Peyer's patch (tissue), 4 donors: ENCODE measurements at regions not wholly inside any gene's neighbourhood (a gene's known extent, or its start where the extent isn't known, plus 50 kb on each side); places are given as distances from the start of the nearest gene placed in this dataset.

Experiments
- CTCF ChIP-seq, 6 experiments: fragments of 450-650 bp in 4 of 6; fragments of 200-600 bp in 2 of 6; sonication (generic) in 1 of 6; IDR thresholded peaks; one replicate each; pipeline ENCODE4 v1.5.1; 2017 to 2019; ENCODE audit warnings: antibody characterized with exemption in 6 of 6, mild to moderate bottlenecking in 3 of 6, moderate library complexity in 1 of 6
- POLR2A ChIP-seq, 2 donors: fragments of 450-650 bp; IDR thresholded peaks; one replicate each; pipeline ENCODE4 v1.5.1; 2017; ENCODE audit warnings: antibody characterized with exemption in 2 of 2, mild to moderate bottlenecking in 2 of 2, moderate library complexity in 2 of 2

GRCh38 chr4:131258361-131258760, 1890.7 kb upstream of the PCDH10 start:
- TF ChIP-seq CTCF (IDR thresholded peaks at IDR 0.05) (no peak), POLR2A (IDR thresholded peaks at IDR 0.05) (no peak)
